IMR-90 (cell line): ENCODE measurements at regions not wholly inside any gene's neighbourhood (a gene's known extent, or its start where the extent isn't known, plus 50 kb on each side); places are given as distances from the start of the nearest gene placed in this dataset.
"Not testable (repeated sequence)": the region's sequence is repeated elsewhere in the genome, so short reads cannot be mapped to it uniquely, and the experiment has no call there.

Experiments
- ATAC-seq: fragments of 200-7000 bp; cut with Tn5 transposase; 2 replicates; pipeline ENCODE4 v1.9.1; 2020; ENCODE audit warnings: low read depth, mild to moderate bottlenecking, moderate library complexity
- BruUV-seq: library from RNA; stranded (reverse); fragments of 400-500 nt; replicated peaks from 2 replicates; lab custom pipeline; 2021; lab: Mats Ljungman, UMichigan
- CTCF ChIA-PET: fragments of 300-600 bp; formaldehyde crosslinking; extraction: SDS; loops from one replicate; lab custom pipeline; 2021; ENCODE audit warnings: antibody characterized with exemption; lab: Yijun Ruan, JAX
- POLR2A ChIA-PET: fragments of 300-600 bp; sonication (Branson Sonifier 250); formaldehyde crosslinking; loops from one replicate; lab custom pipeline; 2022; ENCODE audit warnings: antibody characterized with exemption; ENCODE audit not compliant: unreplicated experiment; lab: Charles Lee
- DNase-seq: peaks from one replicate; pipeline ENCODE4 v3.0.0; 2013
- H2AFZ ChIP-seq: replicated peaks from 2 replicates; pipeline ENCODE3; 2013; ENCODE audit warnings: low read length, mild to moderate bottlenecking; ENCODE audit not compliant: poor library complexity
- H2AK5ac ChIP-seq: 2 replicates; pipeline ENCODE4 v1.6.1; 2013; ENCODE audit warnings: low read depth, low read length, inconsistent platforms
- H2AK9ac ChIP-seq: replicated peaks from 2 replicates; pipeline ENCODE3; 2013; ENCODE audit warnings: mild to moderate bottlenecking, low read depth, low read length, moderate library complexity; ENCODE audit not compliant: poor library complexity
- H2BK120ac ChIP-seq: 2 replicates; pipeline ENCODE4 v1.6.1; 2013; ENCODE audit warnings: low read depth, low read length, inconsistent platforms
- H2BK15ac ChIP-seq: 3 replicates; pipeline ENCODE4 v1.6.1; 2013; ENCODE audit warnings: low read depth, low read length, inconsistent platforms
- H2BK20ac ChIP-seq: 2 replicates; pipeline ENCODE4 v1.6.1; 2013; ENCODE audit warnings: low read depth, mild to moderate bottlenecking, inconsistent platforms, low read length, moderate library complexity
- H2BK5ac ChIP-seq: 2 replicates; pipeline ENCODE4 v1.6.1; 2013; ENCODE audit warnings: mild to moderate bottlenecking, low read depth, low read length, inconsistent platforms; ENCODE audit not compliant: poor library complexity, severe bottlenecking
- H3K14ac ChIP-seq: replicated peaks from 2 replicates; pipeline ENCODE4 v1.6.1; 2013; ENCODE audit warnings: low read depth, low read length, inconsistent platforms
- H3K18ac ChIP-seq: 2 replicates; pipeline ENCODE4 v1.6.1; 2013; ENCODE audit warnings: low read depth, low read length, control low read depth
- H3K23ac ChIP-seq: 2 replicates; pipeline ENCODE4 v1.6.1; 2013; ENCODE audit warnings: low read depth, low read length, inconsistent platforms
- H3K27ac ChIP-seq: 2 replicates; pipeline ENCODE4 v1.5.1; 2013; ENCODE audit warnings: mild to moderate bottlenecking, control low read depth, low read length; ENCODE audit not compliant: insufficient read depth
- H3K27me3 ChIP-seq: 2 replicates; pipeline ENCODE4 v1.6.1; 2013; ENCODE audit warnings: low read length; ENCODE audit not compliant: control insufficient read depth, insufficient read depth
- H3K36me3 ChIP-seq: 2 replicates; pipeline ENCODE4 v1.6.1; 2013; ENCODE audit warnings: low read length, mixed read lengths; ENCODE audit not compliant: control insufficient read depth, insufficient read depth
- H3K4ac ChIP-seq: 2 replicates; pipeline ENCODE4 v1.6.1; 2013; ENCODE audit warnings: low read depth, low read length, inconsistent platforms
- H3K4me1 ChIP-seq: 2 replicates; pipeline ENCODE4 v1.6.1; 2013; ENCODE audit warnings: low read length, mixed read lengths; ENCODE audit not compliant: control insufficient read depth, insufficient read depth
- H3K4me2 ChIP-seq: 2 replicates; pipeline ENCODE4 v1.6.1; 2013; ENCODE audit warnings: low read depth, mild to moderate bottlenecking, control low read depth, low read length, moderate library complexity
- H3K4me3 ChIP-seq: 2 replicates; pipeline ENCODE4 v1.5.1; 2013; ENCODE audit warnings: low read depth, mild to moderate bottlenecking, control low read depth, low read length, moderate library complexity; ENCODE audit not compliant: insufficient read depth
- H3K56ac ChIP-seq: 2 replicates; pipeline ENCODE4 v1.6.1; 2013; ENCODE audit warnings: low read length, inconsistent platforms; ENCODE audit not compliant: insufficient read depth; ENCODE audit errors: extremely low read depth
- H3K79me1 ChIP-seq, 2 experiments: 2 replicates each; pipeline ENCODE4 v1.6.1; 2013; ENCODE audit warnings: low read length in 2 of 2, inconsistent platforms in 1 of 2, low read depth in 1 of 2
- H3K9ac ChIP-seq: 2 replicates; pipeline ENCODE4 v1.6.1; 2013; ENCODE audit warnings: low read depth, low read length, control low read depth
- H3K9me1 ChIP-seq: 2 replicates; pipeline ENCODE4 v1.6.1; 2013; ENCODE audit warnings: low read length, inconsistent platforms; ENCODE audit not compliant: insufficient read depth
- H3K9me3 ChIP-seq: 2 replicates; pipeline ENCODE4 v1.6.1; 2013; ENCODE audit warnings: low read length; ENCODE audit not compliant: control insufficient read depth, insufficient read depth
- H4K20me1 ChIP-seq: 2 replicates; pipeline ENCODE4 v1.6.1; 2013; ENCODE audit warnings: low read length, inconsistent platforms; ENCODE audit not compliant: insufficient read depth
- H4K5ac ChIP-seq: 2 replicates; pipeline ENCODE4 v1.6.1; 2013; ENCODE audit warnings: mild to moderate bottlenecking, low read depth, low read length, control low read depth
- H4K8ac ChIP-seq, 2 experiments: 2 replicates each; pipeline ENCODE4 v1.6.1; 2013; ENCODE audit warnings: low read depth in 2 of 2, low read length in 2 of 2, control low read depth in 1 of 2, inconsistent platforms in 1 of 2
- H4K91ac ChIP-seq: 2 replicates; pipeline ENCODE4 v1.6.1; 2013; ENCODE audit warnings: low read depth, low read length, inconsistent platforms; ENCODE audit not compliant: insufficient read depth
- WGBS, 2 experiments: methylation state at CpG; one replicate each; pipeline versions ENCODE4 v1.1.5 to v1.1.7; 2013; ENCODE audit warnings: missing lambda C conversion rate in 2 of 2; ENCODE audit not compliant: insufficient read length in 1 of 2; ENCODE audit errors: extremely low coverage in 2 of 2; 5-methylcytosine and 5-hydroxymethylcytosine counted together
- dilution Hi-C: fragments of 300-500 bp; cut with HindIII; formaldehyde crosslinking; loops from one replicate; pipeline ENCODE4 v1.14.3; 2018; ENCODE audit warnings: low sequenced_read_pairs; ENCODE audit not compliant: unreplicated experiment
- in situ Hi-C: fragments of 300-500 bp; cut with MboI; formaldehyde crosslinking; loops from 3 replicates; pipeline ENCODE4 v1.14.3; 2019; ENCODE audit warnings: low sequenced_read_pairs, inconsistent platforms, mixed read lengths
- intact Hi-C: fragments of 100-400 bp; cut with micrococcal nuclease; formaldehyde crosslinking; loops from 2 replicates; pipeline ENCODE4 v1.10.0; 2022

GRCh38 chr15:58365098-58365497 lies 66.7 kb upstream of the LIPC start:
- BruUV-seq = not testable (repeated sequence)

More at GRCh38 chr15:58365098-58365497, 66.7 kb upstream of the LIPC start:
- H3K9me3 ChIP-seq, CTCF ChIA-PET, dilution Hi-C loops, H4K20me1 ChIP-seq, H2BK5ac ChIP-seq, H3K27me3 ChIP-seq, ATAC-seq, H3K27ac ChIP-seq, H2BK15ac ChIP-seq, H3K56ac ChIP-seq, H4K91ac ChIP-seq, H3K23ac ChIP-seq, H3K9ac ChIP-seq, H2BK20ac ChIP-seq, H2AFZ ChIP-seq, H4K5ac ChIP-seq, H3K14ac ChIP-seq, intact Hi-C loops, H3K4me2 ChIP-seq, H3K18ac ChIP-seq, H3K36me3 ChIP-seq, in situ Hi-C loops, H2AK9ac ChIP-seq, H2AK5ac ChIP-seq, H4K8ac ChIP-seq, H3K4ac ChIP-seq, DNase-seq, H3K4me3 ChIP-seq, POLR2A ChIA-PET, H3K79me1 ChIP-seq, H2BK120ac ChIP-seq: not testable (repeated sequence)
- Histone ChIP-seq H3K9me1 (peaks cover 17% of the 10 kb centered on the region), H3K4me1 (peaks cover 26% of the 10 kb centered on the region)
- no CpG with 5 or more reads among the region's 1 CpG for WGBS, 2 experiments
